ENCODE measurements at regions not wholly inside any gene's neighbourhood (a gene's known extent, or its start where the extent isn't known, plus 50 kb on each side); places are given as distances from the start of the nearest gene placed in this dataset.
A peak's percentile ranks its signal among the peaks of the same experiment; 100 is the strongest.

DNA sequence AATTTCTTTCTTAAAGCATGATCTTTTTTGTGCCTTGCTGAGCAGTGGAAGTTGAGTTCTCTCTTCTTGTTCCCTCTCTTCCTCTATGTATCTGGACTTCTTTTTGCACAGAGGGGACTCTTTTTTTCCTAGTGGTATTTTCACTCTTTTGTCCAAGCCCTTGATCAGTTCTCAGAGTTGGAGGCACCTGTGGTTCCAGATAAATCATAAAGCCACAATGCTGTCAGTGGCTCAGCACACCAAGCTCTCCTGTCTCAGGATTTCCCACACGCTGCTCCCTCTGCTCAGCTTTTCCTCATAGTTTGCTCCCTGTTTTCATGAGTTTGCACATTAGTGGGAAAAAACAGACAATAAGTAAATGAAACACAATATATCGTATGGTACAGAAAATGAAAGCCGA, 110.3 kb upstream of the ZNF608 start:
- H3K79me2 ChIP-seq (ENCODE audit: control insufficient read depth, insufficient read depth, low read length, poor library complexity): no peaks in the 10 kb centered on the region
- no peak overlapping the region for H3K23ac ChIP-seq (ENCODE audit: low read length)
- H2AK5ac ChIP-seq (ENCODE audit: low read length): no peak overlapping the region
- no peak overlapping the region for H3K4me2 ChIP-seq (ENCODE audit: low read length)
- H2BK12ac ChIP-seq (ENCODE audit: low read length): no peak overlapping the region
- no peak overlapping the region for H2BK5ac ChIP-seq (ENCODE audit: low read depth, low read length, poor library complexity)
- H3K4me3 ChIP-seq (ENCODE audit: low read depth, low read length): no peak overlapping the region
- no peak overlapping the region for H4K12ac ChIP-seq (ENCODE audit: low read depth, low read length)
- H2AFZ ChIP-seq (ENCODE audit: insufficient read depth, low read length, poor library complexity): no peak overlapping the region
- H3K14ac ChIP-seq (ENCODE audit: low read length): no peak overlapping the region
- H3K36me3 ChIP-seq (ENCODE audit: control insufficient read depth in 1 of 2, insufficient read depth in 2 of 2, low read length in 2 of 2): no peaks in the 10 kb centered on the region
- H3K27me3 ChIP-seq (ENCODE audit: insufficient read depth, low read length): no peaks in the 10 kb centered on the region
- no peak overlapping the region for H4K8ac ChIP-seq (ENCODE audit: low read depth, low read length)
- H3K4me1 ChIP-seq (ENCODE audit: control insufficient read depth in 1 of 2, insufficient read depth in 2 of 2, low read length in 2 of 2): no peaks in the 10 kb centered on the region
- no peak overlapping the region for H2BK120ac ChIP-seq (ENCODE audit: insufficient read depth, low read length, poor library complexity)
- H3K9ac ChIP-seq (ENCODE audit: low read length): no peak overlapping the region
- no peaks in the 10 kb centered on the region for H3K79me1 ChIP-seq (ENCODE audit: low read length)
- no peak overlapping the region for H3K18ac ChIP-seq (ENCODE audit: low read length)
- H3K27ac ChIP-seq (ENCODE audit: low read depth, low read length): no peak overlapping the region
- no peak for DNase-seq
- WGBS (ENCODE audit: extremely low coverage, insufficient coverage, insufficient read length): no CpG with 5 or more reads among the region's 3 CpGs
- H3K4ac ChIP-seq (ENCODE audit: low read depth, low read length): no peak overlapping the region
- H3K9me3 ChIP-seq (ENCODE audit: insufficient read depth, low read depth, low read length): no peaks in the 10 kb centered on the region
- H4K91ac ChIP-seq (ENCODE audit: low read depth, low read length): no peak overlapping the region

DNA sequence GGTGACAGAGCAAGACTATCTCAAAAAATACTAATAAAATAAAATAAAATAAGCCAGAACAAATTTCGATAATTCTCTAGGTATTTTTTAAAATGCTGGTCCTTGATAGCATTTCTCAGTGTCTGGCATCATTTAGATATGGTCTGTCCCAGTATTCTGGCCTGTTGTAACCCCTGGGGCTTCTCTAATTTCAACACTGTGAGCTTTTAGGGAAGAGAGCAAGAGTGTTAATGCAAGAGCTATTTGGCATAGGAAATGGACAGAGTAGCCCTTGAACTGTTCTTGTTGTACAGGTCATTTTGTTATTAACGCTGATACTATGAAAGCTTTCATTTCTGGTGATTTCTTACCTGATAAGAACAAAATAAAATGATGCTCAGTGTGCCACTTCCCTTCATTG, 112.2 kb upstream of the ZNF608 start:
- no peak overlapping the region for H3K18ac ChIP-seq (ENCODE audit: low read length)
- DNase-seq: no peak
- H2AK5ac ChIP-seq (ENCODE audit: low read length): no peak overlapping the region
- no peak overlapping the region for H2BK120ac ChIP-seq (ENCODE audit: insufficient read depth, low read length, poor library complexity)
- H3K4ac ChIP-seq (ENCODE audit: low read depth, low read length): no peak overlapping the region
- H3K9me3 ChIP-seq (ENCODE audit: insufficient read depth, low read depth, low read length): no peaks in the 10 kb centered on the region
- no peak overlapping the region for H3K9ac ChIP-seq (ENCODE audit: low read length)
- H3K79me1 ChIP-seq (ENCODE audit: low read length): no peaks in the 10 kb centered on the region
- no peaks in the 10 kb centered on the region for H3K36me3 ChIP-seq (ENCODE audit: control insufficient read depth in 1 of 2, insufficient read depth in 2 of 2, low read length in 2 of 2)
- H3K4me2 ChIP-seq (ENCODE audit: low read length): no peak overlapping the region
- H3K23ac ChIP-seq (ENCODE audit: low read length): no peak overlapping the region
- H3K27me3 ChIP-seq (ENCODE audit: insufficient read depth, low read length): no peaks in the 10 kb centered on the region
- no peaks in the 10 kb centered on the region for H3K4me1 ChIP-seq (ENCODE audit: control insufficient read depth in 1 of 2, insufficient read depth in 2 of 2, low read length in 2 of 2)
- no peak overlapping the region for H3K4me3 ChIP-seq (ENCODE audit: low read depth, low read length)
- WGBS (ENCODE audit: extremely low coverage, insufficient coverage, insufficient read length): no CpG with 5 or more reads among the region's 2 CpGs
- no peak overlapping the region for H4K12ac ChIP-seq (ENCODE audit: low read depth, low read length)
- no peak overlapping the region for H2AFZ ChIP-seq (ENCODE audit: insufficient read depth, low read length, poor library complexity)
- no peak overlapping the region for H4K8ac ChIP-seq (ENCODE audit: low read depth, low read length)
- H3K14ac ChIP-seq (ENCODE audit: low read length): no peak overlapping the region
- H3K27ac ChIP-seq (ENCODE audit: low read depth, low read length): no peak overlapping the region
- H3K79me2 ChIP-seq (ENCODE audit: control insufficient read depth, insufficient read depth, low read length, poor library complexity): no peaks in the 10 kb centered on the region
- no peak overlapping the region for H2BK5ac ChIP-seq (ENCODE audit: low read depth, low read length, poor library complexity)
- H4K91ac ChIP-seq (ENCODE audit: low read depth, low read length): no peak overlapping the region
- H2BK12ac ChIP-seq (ENCODE audit: low read length): no peak overlapping the region

DNA sequence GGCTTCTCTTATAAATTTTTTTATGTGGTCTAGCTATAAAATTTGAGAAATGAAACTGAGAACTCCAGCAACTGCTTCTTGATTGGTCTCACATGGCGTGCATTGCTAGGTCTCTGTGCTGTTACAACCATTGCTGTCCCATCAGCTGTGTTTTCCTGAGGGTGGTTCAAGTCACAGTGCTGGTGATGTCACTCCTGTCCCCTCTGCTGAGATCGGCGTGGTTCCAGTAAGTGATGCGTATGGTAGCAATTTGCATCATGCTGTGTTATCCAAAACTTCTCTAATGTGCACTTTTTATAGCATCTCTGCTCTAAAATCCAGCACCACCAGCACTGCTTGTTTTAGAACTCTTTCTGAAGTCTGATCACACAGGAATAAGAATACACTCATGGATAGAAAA, 112.6 kb upstream of the ZNF608 start:
- Histone ChIP-seq H3K23ac (ENCODE audit: low read length) (no peak overlapping the region), H3K4me2 (ENCODE audit: low read length) (no peak overlapping the region), H2AK5ac (ENCODE audit: low read length) (no peak overlapping the region), H4K12ac (ENCODE audit: low read depth, low read length) (no peak overlapping the region), H3K9ac (ENCODE audit: low read length) (no peak overlapping the region), H2AFZ (ENCODE audit: insufficient read depth, low read length, poor library complexity) (no peak overlapping the region), H3K18ac (ENCODE audit: low read length) (no peak overlapping the region), H3K4me1 (ENCODE audit: control insufficient read depth in 1 of 2, insufficient read depth in 2 of 2, low read length in 2 of 2) (no peaks in the 10 kb centered on the region), H4K8ac (ENCODE audit: low read depth, low read length) (no peak overlapping the region), H3K79me2 (ENCODE audit: control insufficient read depth, insufficient read depth, low read length, poor library complexity) (no peaks in the 10 kb centered on the region), H3K14ac (ENCODE audit: low read length) (no peak overlapping the region), H3K4me3 (ENCODE audit: low read depth, low read length) (no peak overlapping the region), H2BK120ac (ENCODE audit: insufficient read depth, low read length, poor library complexity) (no peak overlapping the region), H2BK12ac (ENCODE audit: low read length) (no peak overlapping the region), H3K36me3 (ENCODE audit: control insufficient read depth in 1 of 2, insufficient read depth in 2 of 2, low read length in 2 of 2) (no peaks in the 10 kb centered on the region), H3K27ac (ENCODE audit: low read depth, low read length) (no peak overlapping the region), H3K27me3 (ENCODE audit: insufficient read depth, low read length) (no peaks in the 10 kb centered on the region), H2BK5ac (ENCODE audit: low read depth, low read length, poor library complexity) (no peak overlapping the region), H3K4ac (ENCODE audit: low read depth, low read length) (no peak overlapping the region), H4K91ac (ENCODE audit: low read depth, low read length) (no peak overlapping the region), H3K9me3 (ENCODE audit: insufficient read depth, low read depth, low read length) (no peaks in the 10 kb centered on the region), H3K79me1 (ENCODE audit: low read length) (no peaks in the 10 kb centered on the region)
- DNase-seq: peak; percentile 9 to 18
- no CpG with 5 or more reads among the region's 4 CpGs for WGBS (ENCODE audit: extremely low coverage, insufficient coverage, insufficient read length)

DNA sequence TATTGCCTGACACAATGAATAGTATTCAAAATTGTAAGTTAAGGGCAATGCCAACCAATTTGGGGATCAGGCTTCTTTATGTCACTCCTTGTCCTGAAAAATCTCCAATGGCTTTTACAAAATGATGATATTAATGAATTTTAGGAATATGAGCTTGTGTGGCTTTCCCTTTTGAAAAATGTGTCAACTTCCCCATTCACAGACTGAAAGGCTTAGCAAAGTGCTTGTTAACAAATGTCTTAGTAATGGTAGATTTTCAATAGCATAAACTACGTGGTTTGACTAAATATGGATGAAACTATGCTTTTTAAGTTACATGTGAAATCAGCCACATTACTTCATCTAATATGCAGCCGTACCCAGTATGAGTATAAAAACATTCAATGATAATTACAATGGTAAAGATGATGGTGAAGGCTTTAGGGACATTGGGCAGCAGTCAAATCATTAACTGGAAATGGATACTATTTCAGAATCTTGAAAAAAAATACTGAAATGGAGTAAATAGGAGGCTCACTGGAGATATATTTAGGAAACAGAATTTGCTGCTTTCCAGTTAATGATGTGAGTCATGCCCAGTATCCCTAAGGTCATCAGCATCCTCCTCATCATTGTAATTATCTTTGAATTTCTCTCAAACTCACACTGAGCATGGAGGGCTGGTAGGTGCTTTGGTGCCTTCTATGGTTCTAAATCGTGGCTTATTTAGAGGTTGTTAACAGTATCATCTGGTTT, 113.3 kb upstream of the ZNF608 start:
- WGBS (ENCODE audit: extremely low coverage, insufficient coverage, insufficient read length): no CpG with 5 or more reads among the region's 3 CpGs
- Histone ChIP-seq H3K4me1 (ENCODE audit: control insufficient read depth in 1 of 2, insufficient read depth in 2 of 2, low read length in 2 of 2) (no peaks in the 10 kb centered on the region), H2BK120ac (ENCODE audit: insufficient read depth, low read length, poor library complexity) (no peak overlapping the region), H3K18ac (ENCODE audit: low read length) (no peak overlapping the region), H3K9me3 (ENCODE audit: insufficient read depth, low read depth, low read length) (no peaks in the 10 kb centered on the region), H3K36me3 (ENCODE audit: control insufficient read depth in 1 of 2, insufficient read depth in 2 of 2, low read length in 2 of 2) (no peaks in the 10 kb centered on the region), H4K12ac (ENCODE audit: low read depth, low read length) (no peak overlapping the region), H2AK5ac (ENCODE audit: low read length) (no peak overlapping the region), H2BK12ac (ENCODE audit: low read length) (no peak overlapping the region), H3K79me2 (ENCODE audit: control insufficient read depth, insufficient read depth, low read length, poor library complexity) (no peaks in the 10 kb centered on the region), H2BK5ac (ENCODE audit: low read depth, low read length, poor library complexity) (no peak overlapping the region), H3K79me1 (ENCODE audit: low read length) (no peaks in the 10 kb centered on the region), H3K27ac (ENCODE audit: low read depth, low read length) (no peak overlapping the region), H2AFZ (ENCODE audit: insufficient read depth, low read length, poor library complexity) (no peak overlapping the region), H3K9ac (ENCODE audit: low read length) (no peak overlapping the region), H4K8ac (ENCODE audit: low read depth, low read length) (no peak overlapping the region), H3K14ac (ENCODE audit: low read length) (no peak overlapping the region), H3K4me2 (ENCODE audit: low read length) (no peak overlapping the region), H3K4ac (ENCODE audit: low read depth, low read length) (no peak overlapping the region), H3K4me3 (ENCODE audit: low read depth, low read length) (no peak overlapping the region), H3K27me3 (ENCODE audit: insufficient read depth, low read length) (no peaks in the 10 kb centered on the region), H3K23ac (ENCODE audit: low read length) (no peak overlapping the region), H4K91ac (ENCODE audit: low read depth, low read length) (no peak overlapping the region)
- no peak for DNase-seq
